HCT116 (cell line): ENCODE measurements at regions not wholly inside any gene's neighbourhood (a gene's known extent, or its start where the extent isn't known, plus 50 kb on each side); places are given as distances from the start of the nearest gene placed in this dataset.

Experiments
- ATAC-seq: fragments of 200-7000 bp; cut with Tn5 transposase; 2 replicates; pipeline ENCODE4 v1.9.1; 2020; ENCODE audit warnings: mild to moderate bottlenecking, moderate library complexity
- BruUV-seq: library from RNA; stranded (reverse); fragments of 400-500 nt; replicated peaks from 2 replicates; lab custom pipeline; 2021; lab: Mats Ljungman, UMichigan
- CTCF ChIA-PET: fragments of 300-600 bp; sonication (Branson Sonifier 250); formaldehyde crosslinking; loops from one replicate; lab custom pipeline; 2021; ENCODE audit warnings: antibody characterized with exemption; lab: Charles Lee
- POLR2A ChIA-PET: fragments of 300-600, 350-600 bp; sonication (Branson Sonifier 250); formaldehyde crosslinking; loops from one replicate; lab custom pipeline; 2021; ENCODE audit warnings: antibody characterized with exemption; lab: Charles Lee
- RAD21 ChIA-PET, 2 experiments: fragments of 300-600 bp; sonication (Branson Sonifier 250); formaldehyde crosslinking; loops; one replicate each; lab custom pipeline; 2023; ENCODE audit warnings: low total read pairs in 2 of 2; ENCODE audit not compliant: uncharacterized antibody in 2 of 2, unreplicated experiment in 2 of 2, low non-redundant PET in 1 of 2; lab: Charles Lee
- DNase-seq: peaks from one replicate; pipeline ENCODE4 v3.0.0-alpha.2; 2010; ENCODE audit warnings: low read depth, low spot score
- H2AFZ ChIP-seq: fragments of 200-600 bp; shearing (Covaris generic), sonication (generic); 2 replicates; pipeline ENCODE4 v1.6.1; 2017; ENCODE audit warnings: low read depth, mixed run types, mixed read lengths, antibody characterized with exemption, low read length; ENCODE audit not compliant: poor library complexity, severe bottlenecking
- H3K27ac ChIP-seq: 2 replicates; pipeline ENCODE4 v1.5.1; 2012; ENCODE audit warnings: low read depth, low read length
- H3K27me3 ChIP-seq: fragments of 200-600 bp; sonication (generic); 2 replicates; pipeline ENCODE4 v1.6.1; 2016; ENCODE audit warnings: mixed run types, low read length, mixed read lengths; ENCODE audit not compliant: insufficient read depth
- H3K36me3 ChIP-seq, 2 experiments: fragments of 200-500 bp in 1 of 2; fragments of 200-600 bp in 1 of 2; sonication (Bioruptor generic) in 1 of 2; sonication (generic) in 1 of 2; 2 replicates each; pipeline versions ENCODE4 v1.5.1 to v1.6.1; 2014 to 2016; ENCODE audit warnings: low read length in 2 of 2, inconsistent platforms in 1 of 2, mixed read lengths in 1 of 2, mixed run types in 1 of 2; ENCODE audit not compliant: insufficient read depth in 2 of 2, control insufficient read depth in 1 of 2
- H3K4me1 ChIP-seq, 2 experiments: fragments of 200-600 bp in 1 of 2; sonication (generic) in 1 of 2; 2 replicates each; pipeline versions ENCODE4 v1.5.1 to v1.6.1; 2012 to 2017; ENCODE audit warnings: low read length in 2 of 2, inconsistent platforms in 1 of 2, mild to moderate bottlenecking in 1 of 2, mixed read lengths in 1 of 2, mixed run types in 1 of 2, moderate library complexity in 1 of 2; ENCODE audit not compliant: insufficient read depth in 2 of 2, control insufficient read depth in 1 of 2
- H3K4me2 ChIP-seq: fragments of 200-600 bp; sonication (generic); 2 replicates; pipeline ENCODE4 v1.6.1; 2017; ENCODE audit warnings: mixed run types, low read length, mixed read lengths
- H3K4me3 ChIP-seq, 2 experiments: fragments of 200-600 bp in 1 of 2; sonication (generic) in 1 of 2; replicated peaks in 1 of 2; 2 replicates each; pipeline ENCODE4 v1.5.1; 2011 to 2016; ENCODE audit warnings: low read length in 2 of 2, control low read depth in 1 of 2, low read depth in 1 of 2, mild to moderate bottlenecking in 1 of 2, mixed read lengths in 1 of 2, mixed run types in 1 of 2
- H3K79me2 ChIP-seq: fragments of 200-600 bp; sonication (generic); 2 replicates; pipeline ENCODE4 v1.6.1; 2017; ENCODE audit warnings: mild to moderate bottlenecking, mixed run types, low read length, moderate library complexity, mixed read lengths; ENCODE audit not compliant: insufficient read depth
- H3K9ac ChIP-seq: fragments of 200-600 bp; sonication (generic); 2 replicates; pipeline ENCODE4 v1.6.1; 2016; ENCODE audit warnings: low read length, mixed read lengths
- H3K9me2 ChIP-seq: fragments of 200-600 bp; sonication (generic), shearing (Covaris generic); 2 replicates; pipeline ENCODE4 v1.6.1; 2017; ENCODE audit warnings: mixed run types, mild to moderate bottlenecking, moderate library complexity; ENCODE audit not compliant: insufficient read depth
- H3K9me3 ChIP-seq, 2 experiments: fragments of 200-500 bp in 1 of 2; fragments of 200-600 bp in 1 of 2; sonication (Bioruptor generic) in 1 of 2; sonication (generic) in 1 of 2; 2 replicates each; pipeline ENCODE4 v1.6.1; 2014 to 2017; ENCODE audit warnings: low read length in 2 of 2, mixed read lengths in 2 of 2, inconsistent platforms in 1 of 2, low read depth in 1 of 2, mild to moderate bottlenecking in 1 of 2, mixed run types in 1 of 2, moderate library complexity in 1 of 2; ENCODE audit not compliant: control insufficient read depth in 1 of 2, insufficient read depth in 1 of 2
- H4K20me1 ChIP-seq: fragments of 200-600 bp; sonication (generic), shearing (Covaris generic); 2 replicates; pipeline ENCODE4 v1.6.1; 2017; ENCODE audit warnings: mixed run types, mild to moderate bottlenecking, moderate library complexity; ENCODE audit not compliant: insufficient read depth
- ATF3 ChIP-seq: IDR thresholded peaks from 2 replicates; pipeline ENCODE4 v1.6.1; 2012
- CBX3 ChIP-seq: IDR thresholded peaks from 2 replicates; pipeline ENCODE4 v1.6.1; 2012; ENCODE audit warnings: low read depth
- CEBPB ChIP-seq: IDR thresholded peaks from 2 replicates; pipeline ENCODE4 v1.6.1; 2012; ENCODE audit warnings: low read depth
- EZH2phosphoT487 ChIP-seq: fragments of 200-600 bp; IDR thresholded peaks from 2 replicates; pipeline ENCODE4 v1.6.1; 2018; ENCODE audit warnings: antibody characterized with exemption, borderline replicate concordance
- MAX ChIP-seq: IDR thresholded peaks from 2 replicates; pipeline ENCODE4 v1.6.1; 2012
- POLR2AphosphoS5 ChIP-seq: IDR thresholded peaks from 2 replicates; pipeline ENCODE4 v1.6.1; 2011; ENCODE audit warnings: mild to moderate bottlenecking, low read depth, low read length, moderate library complexity
- REST ChIP-seq: IDR thresholded peaks from 2 replicates; pipeline ENCODE4 v1.6.1; 2012; ENCODE audit warnings: low read depth
- SRF ChIP-seq: IDR thresholded peaks from 2 replicates; pipeline ENCODE4 v1.6.1; 2012; ENCODE audit warnings: low read depth
- ZBTB33 ChIP-seq: IDR thresholded peaks from 2 replicates; pipeline ENCODE4 v1.6.1; 2011; ENCODE audit warnings: mild to moderate bottlenecking, low read length, moderate library complexity; ENCODE audit not compliant: insufficient replicate concordance; ENCODE audit errors: extremely low read depth
- intact Hi-C: fragments of 100-400 bp; cut with micrococcal nuclease; formaldehyde crosslinking; loops from 2 replicates; pipeline ENCODE4 v1.10.0; 2022

GRCh38 chr9:26753971-26754370 is 138.6 kb downstream of the CAAP1 start:
- Histone ChIP-seq H3K9ac (no peak overlapping the region), H4K20me1 (no peaks in the 10 kb centered on the region), H3K4me2 (no peak overlapping the region), H2AFZ (no peak overlapping the region), H3K27ac (no peak overlapping the region), H3K9me2 (no peaks in the 10 kb centered on the region), H3K4me3 (no peak overlapping the region), H3K9me3 (no peaks in the 10 kb centered on the region), H3K4me1 (no peaks in the 10 kb centered on the region), H3K36me3 (no peaks in the 10 kb centered on the region)
- intact Hi-C loops, result no loop called here
- BruUV-seq, result no TSS peak
- no peak for ATAC-seq
- ChIA-PET RAD21 (no interaction called here), POLR2A (no interaction called here)
- DNase-seq, result no peak
- no peak for TF ChIP-seq CBX3
- TF ChIP-seq MAX, result no peak
- TF ChIP-seq EZH2phosphoT487, result no peak
- no peak for TF ChIP-seq ZBTB33
- TF ChIP-seq SRF, result no peak
- TF ChIP-seq POLR2AphosphoS5, result no peak
- no peak for TF ChIP-seq CEBPB
- TF ChIP-seq, all 23 proteins: peak for 0
- CTCF ChIA-PET, result no interaction called here
- H3K27me3 ChIP-seq, result no peaks in the 10 kb centered on the region
- H3K79me2 ChIP-seq, result no peaks in the 10 kb centered on the region

- ChIA-PET RAD21 (no interaction called here), CTCF (no interaction called here), POLR2A (no interaction called here)
- Histone ChIP-seq H3K27me3 (no peaks in the 10 kb centered on the region), H3K36me3 (no peaks in the 10 kb centered on the region), H3K9me2 (no peaks in the 10 kb centered on the region), H2AFZ (no peak overlapping the region), H3K27ac (no peak overlapping the region), H4K20me1 (no peaks in the 10 kb centered on the region), H3K79me2 (no peaks in the 10 kb centered on the region), H3K4me1 (peaks cover 4 to 11% of the 10 kb centered on the region in 2 experiments; a peak in 2 of 4 replicates), H3K4me2 (no peak overlapping the region), H3K9me3 (no peaks in the 10 kb centered on the region), H3K4me3 (no peak overlapping the region), H3K9ac (no peak overlapping the region)
- intact Hi-C loops, result no loop called here
- DNase-seq, result no peak
- TF ChIP-seq ATF3 (no peak), REST (no peak)
- ATAC-seq, result no peak
- BruUV-seq, result no TSS peak
These were observed 142.4 kb downstream of the CAAP1 start for GRCh38 chr9:26750162-26750561.
